ENCODE measurements at regions not wholly inside any gene's neighbourhood (a gene's known extent, or its start where the extent isn't known, plus 50 kb on each side); places are given as distances from the start of the nearest gene placed in this dataset.

GRCh38 chr22:27574651-27575050, 226.9 kb downstream of the MN1 start:
- H3K27ac Mint-ChIP-seq, result no peak overlapping the region
- H3K27me3 Mint-ChIP-seq (ENCODE audit: low read depth), result no peaks in the 10 kb centered on the region
- no peak for DNase-seq
- ChIA-PET CTCF (no interaction called here), POLR2A (no interaction called here)
- ATAC-seq, result no peak
- no peak overlapping the region for H3K4me3 Mint-ChIP-seq
- no peaks in the 10 kb centered on the region for H3K36me3 Mint-ChIP-seq (ENCODE audit: low read depth)
- no peaks in the 10 kb centered on the region for H3K4me1 Mint-ChIP-seq (ENCODE audit: low read depth)
- H3K9me3 Mint-ChIP-seq (ENCODE audit: insufficient read depth), result no peaks in the 10 kb centered on the region

GRCh38 chr22:27575348-27575747, 226.2 kb downstream of the MN1 start:
- Mint-ChIP-seq H3K9me3 (ENCODE audit: insufficient read depth) (no peaks in the 10 kb centered on the region), H3K36me3 (ENCODE audit: low read depth) (no peaks in the 10 kb centered on the region), H3K27ac (no peak overlapping the region), H3K4me1 (ENCODE audit: low read depth) (no peaks in the 10 kb centered on the region), H3K4me3 (no peak overlapping the region), H3K27me3 (ENCODE audit: low read depth) (no peaks in the 10 kb centered on the region)
- ChIA-PET POLR2A (no interaction called here), CTCF (no interaction called here)
- no peak for DNase-seq
- ATAC-seq, result no peak

- no peak for DNase-seq
- POLR2A ChIA-PET, result no interaction called here
- Mint-ChIP-seq H3K27me3 (ENCODE audit: low read depth) (no peaks in the 10 kb centered on the region), H3K27ac (no peak overlapping the region), H3K36me3 (ENCODE audit: low read depth) (no peaks in the 10 kb centered on the region), H3K9me3 (ENCODE audit: insufficient read depth) (no peaks in the 10 kb centered on the region), H3K4me1 (ENCODE audit: low read depth) (no peaks in the 10 kb centered on the region), H3K4me3 (no peak overlapping the region)
- no peak for ATAC-seq
- CTCF ChIA-PET, result no interaction called here
Measured at GRCh38 chr22:27576413-27576812, 225.1 kb downstream of the MN1 start.

GRCh38 chr22:27576815-27577573, 224.6 kb downstream of the MN1 start:
- no peaks in the 10 kb centered on the region for H3K36me3 Mint-ChIP-seq (ENCODE audit: low read depth)
- ATAC-seq, result no peak
- H3K4me1 Mint-ChIP-seq (ENCODE audit: low read depth), result no peaks in the 10 kb centered on the region
- H3K27ac Mint-ChIP-seq, result no peak overlapping the region
- no peaks in the 10 kb centered on the region for H3K9me3 Mint-ChIP-seq (ENCODE audit: insufficient read depth)
- H3K27me3 Mint-ChIP-seq (ENCODE audit: low read depth), result no peaks in the 10 kb centered on the region
- no peak for DNase-seq
- ChIA-PET POLR2A (no interaction called here), CTCF (no interaction called here)
- no peak overlapping the region for H3K4me3 Mint-ChIP-seq

GRCh38 chr22:27577574-27577969, 224.0 kb downstream of the MN1 start:
- ATAC-seq, result no peak
- H3K4me3 Mint-ChIP-seq, result no peak overlapping the region

GRCh38 chr22:27578937-27579617, 222.5 kb downstream of the MN1 start:
- H3K4me3 Mint-ChIP-seq, result no peak overlapping the region
- no peaks in the 10 kb centered on the region for H3K36me3 Mint-ChIP-seq (ENCODE audit: low read depth)
- DNase-seq (no peak), ATAC-seq (no peak)
- H3K4me1 Mint-ChIP-seq (ENCODE audit: low read depth), result no peaks in the 10 kb centered on the region
- no peaks in the 10 kb centered on the region for H3K9me3 Mint-ChIP-seq (ENCODE audit: insufficient read depth)
- CTCF ChIA-PET, result no interaction called here
- H3K27ac Mint-ChIP-seq, result no peak overlapping the region
- no peaks in the 10 kb centered on the region for H3K27me3 Mint-ChIP-seq (ENCODE audit: low read depth)
- POLR2A ChIA-PET, result no interaction called here

More at GRCh38 chr22:27577574-27577969, 224.0 kb downstream of the MN1 start:
- no peaks in the 10 kb centered on the region for H3K27me3 Mint-ChIP-seq (ENCODE audit: low read depth)
- no peak for DNase-seq
- ChIA-PET POLR2A (no interaction called here), CTCF (no interaction called here)
- no peaks in the 10 kb centered on the region for H3K9me3 Mint-ChIP-seq (ENCODE audit: insufficient read depth)
- H3K4me1 Mint-ChIP-seq (ENCODE audit: low read depth), result no peaks in the 10 kb centered on the region
- no peaks in the 10 kb centered on the region for H3K36me3 Mint-ChIP-seq (ENCODE audit: low read depth)
- no peak overlapping the region for H3K27ac Mint-ChIP-seq

- no peaks in the 10 kb centered on the region for H3K27me3 Mint-ChIP-seq (ENCODE audit: low read depth)
- DNase-seq, result no peak
- no peak overlapping the region for H3K4me3 Mint-ChIP-seq
- H3K36me3 Mint-ChIP-seq (ENCODE audit: low read depth), result no peaks in the 10 kb centered on the region
- POLR2A ChIA-PET, result no interaction called here
- H3K27ac Mint-ChIP-seq, result no peak overlapping the region
- no peaks in the 10 kb centered on the region for H3K4me1 Mint-ChIP-seq (ENCODE audit: low read depth)
- CTCF ChIA-PET, result no interaction called here
- no peaks in the 10 kb centered on the region for H3K9me3 Mint-ChIP-seq (ENCODE audit: insufficient read depth)
- ATAC-seq, result no peak
Measured at GRCh38 chr22:27580311-27580897, 221.2 kb downstream of the MN1 start.

- Mint-ChIP-seq H3K9me3 (ENCODE audit: insufficient read depth) (no peaks in the 10 kb centered on the region), H3K27ac (no peak overlapping the region), H3K4me3 (no peak overlapping the region), H3K36me3 (ENCODE audit: low read depth) (no peaks in the 10 kb centered on the region), H3K4me1 (ENCODE audit: low read depth) (no peaks in the 10 kb centered on the region), H3K27me3 (ENCODE audit: low read depth) (no peaks in the 10 kb centered on the region)
- ChIA-PET CTCF (no interaction called here), POLR2A (no interaction called here)
- DNase-seq, result no peak
- ATAC-seq, result no peak
Measured at GRCh38 chr22:27581236-27581635, 220.3 kb downstream of the MN1 start.

- H3K4me3 Mint-ChIP-seq, result no peak overlapping the region
- no peak for ATAC-seq
Measured at GRCh38 chr22:27581688-27582087, 219.9 kb downstream of the MN1 start.

GRCh38 chr22:27583856-27584255, 217.7 kb downstream of the MN1 start:
- Mint-ChIP-seq H3K27ac (no peak overlapping the region), H3K36me3 (ENCODE audit: low read depth) (no peaks in the 10 kb centered on the region), H3K4me3 (no peak overlapping the region), H3K4me1 (ENCODE audit: low read depth) (no peaks in the 10 kb centered on the region), H3K27me3 (ENCODE audit: low read depth) (no peaks in the 10 kb centered on the region), H3K9me3 (ENCODE audit: insufficient read depth) (no peaks in the 10 kb centered on the region)
- ATAC-seq (no peak), DNase-seq (no peak)
- ChIA-PET POLR2A (no interaction called here), CTCF (no interaction called here)

More at GRCh38 chr22:27581688-27582087, 219.9 kb downstream of the MN1 start:
- Mint-ChIP-seq H3K4me1 (ENCODE audit: low read depth) (no peaks in the 10 kb centered on the region), H3K9me3 (ENCODE audit: insufficient read depth) (no peaks in the 10 kb centered on the region), H3K36me3 (ENCODE audit: low read depth) (no peaks in the 10 kb centered on the region), H3K27me3 (ENCODE audit: low read depth) (no peaks in the 10 kb centered on the region), H3K27ac (no peak overlapping the region)
- CTCF ChIA-PET, result no interaction called here
- no peak for DNase-seq
- POLR2A ChIA-PET, result no interaction called here

GRCh38 chr22:27585141-27585540, 216.4 kb downstream of the MN1 start:
- ChIA-PET CTCF (no interaction called here), POLR2A (no interaction called here)
- ATAC-seq (no peak), DNase-seq (no peak)
- Mint-ChIP-seq H3K27ac (no peak overlapping the region), H3K36me3 (ENCODE audit: low read depth) (no peaks in the 10 kb centered on the region), H3K27me3 (ENCODE audit: low read depth) (no peaks in the 10 kb centered on the region), H3K4me1 (ENCODE audit: low read depth) (no peaks in the 10 kb centered on the region), H3K4me3 (no peak overlapping the region), H3K9me3 (ENCODE audit: insufficient read depth) (no peaks in the 10 kb centered on the region)

- CTCF ChIA-PET, result no interaction called here
Measured at GRCh38 chr22:27588268-27588667, 213.3 kb downstream of the MN1 start.

More at GRCh38 chr22:27588268-27588667, 213.3 kb downstream of the MN1 start:
- POLR2A ChIA-PET, result no interaction called here
- DNase-seq (no peak), ATAC-seq (no peak)
- Mint-ChIP-seq H3K9me3 (ENCODE audit: insufficient read depth) (no peaks in the 10 kb centered on the region), H3K27me3 (ENCODE audit: low read depth) (no peaks in the 10 kb centered on the region), H3K27ac (no peak overlapping the region), H3K4me1 (ENCODE audit: low read depth) (no peaks in the 10 kb centered on the region), H3K4me3 (no peak overlapping the region), H3K36me3 (ENCODE audit: low read depth) (no peaks in the 10 kb centered on the region)
